Activated T-helper 2 cell treated with anti-CD3 and anti-CD28 coated beads, Interferon-gamma antibody, Interleukin-2, Interleukin-4, amounts not matched to agents 10 μg/mL and 5 μg/mL and 100 μg/mL, durations not matched to agents 14 hours and 24 hours and 36 hours (primary cell): ENCODE measurements at regions not wholly inside any gene's neighbourhood (a gene's known extent, or its start where the extent isn't known, plus 50 kb on each side); places are given as distances from the start of the nearest gene placed in this dataset.
A peak's percentile ranks its signal among the peaks of the same experiment; 100 is the strongest.

Source experiments
- DNase-seq: peaks from one replicate; pipeline ENCODE4 v3.0.0; 2021; ENCODE audit warnings: low spot score
- H3K27ac Mint-ChIP-seq: one replicate; pipeline ENCODE4 v1.8.0; 2021; ENCODE audit warnings: mixed read lengths
- H3K27me3 Mint-ChIP-seq: one replicate; pipeline ENCODE4 v1.8.0; 2021; ENCODE audit warnings: low read depth, mixed read lengths
- H3K36me3 Mint-ChIP-seq: one replicate; pipeline ENCODE4 v1.8.0; 2021; ENCODE audit warnings: low read depth, mixed read lengths
- H3K4me1 Mint-ChIP-seq: one replicate; pipeline ENCODE4 v1.8.0; 2021; ENCODE audit warnings: low read depth, mixed read lengths
- H3K4me3 Mint-ChIP-seq: one replicate; pipeline ENCODE4 v1.8.0; 2021; ENCODE audit warnings: low read depth, mild to moderate bottlenecking, moderate library complexity, mixed read lengths
- H3K9me3 Mint-ChIP-seq: one replicate; pipeline ENCODE4 v1.8.0; 2021; ENCODE audit warnings: mixed read lengths
- intact Hi-C: fragments of 100-400 bp; cut with micrococcal nuclease; formaldehyde crosslinking; loops from one replicate; pipeline ENCODE4 v1.15.1; 2023

DNA sequence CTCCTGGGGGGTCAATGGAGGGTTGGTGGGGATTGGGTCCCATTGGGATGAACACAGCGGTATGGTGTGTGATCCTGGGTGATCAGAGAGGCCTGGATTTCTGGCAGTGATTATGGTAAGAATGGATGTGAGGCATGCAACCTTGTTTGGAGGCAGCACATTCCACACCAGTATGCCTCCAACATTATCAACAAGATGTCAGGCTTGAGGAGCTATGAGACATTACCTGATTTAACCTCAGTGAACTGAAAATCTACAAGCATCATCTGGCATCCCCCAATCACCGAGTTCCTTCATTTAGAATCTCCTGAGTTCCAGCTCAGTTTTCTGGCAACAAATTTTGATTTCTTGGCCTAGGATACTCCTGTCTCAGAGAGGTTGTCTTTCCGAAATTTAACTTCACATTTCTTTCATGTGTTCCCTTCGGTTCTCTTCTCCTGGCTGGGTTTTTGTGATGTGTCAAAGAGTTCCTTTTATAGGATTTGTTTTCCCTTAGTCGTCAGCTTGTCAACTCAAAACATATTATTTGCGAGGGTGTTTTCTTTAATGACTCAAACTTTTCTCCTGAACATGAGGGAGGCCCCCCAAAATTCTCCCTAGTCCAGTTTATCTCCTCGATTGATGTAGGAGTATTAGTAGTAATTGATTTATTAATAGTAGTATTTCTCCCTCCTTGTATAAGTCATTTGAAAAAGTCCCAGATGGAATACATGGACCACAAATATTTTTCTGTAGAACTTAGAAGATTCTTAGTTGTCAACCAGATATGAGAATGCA lies 56.0 kb upstream of the FLT1 start:
- peak overlapping the region; percentile 14 for H3K27ac Mint-ChIP-seq
- no peaks in the 10 kb centered on the region for H3K9me3 Mint-ChIP-seq
- H3K27me3 Mint-ChIP-seq, result peaks cover 6% of the 10 kb centered on the region
- intact Hi-C loops, result no loop called here
- DNase-seq, result no peak
- H3K36me3 Mint-ChIP-seq, result no peaks in the 10 kb centered on the region
- no peak overlapping the region for H3K4me3 Mint-ChIP-seq
- H3K4me1 Mint-ChIP-seq, result no peaks in the 10 kb centered on the region

DNA sequence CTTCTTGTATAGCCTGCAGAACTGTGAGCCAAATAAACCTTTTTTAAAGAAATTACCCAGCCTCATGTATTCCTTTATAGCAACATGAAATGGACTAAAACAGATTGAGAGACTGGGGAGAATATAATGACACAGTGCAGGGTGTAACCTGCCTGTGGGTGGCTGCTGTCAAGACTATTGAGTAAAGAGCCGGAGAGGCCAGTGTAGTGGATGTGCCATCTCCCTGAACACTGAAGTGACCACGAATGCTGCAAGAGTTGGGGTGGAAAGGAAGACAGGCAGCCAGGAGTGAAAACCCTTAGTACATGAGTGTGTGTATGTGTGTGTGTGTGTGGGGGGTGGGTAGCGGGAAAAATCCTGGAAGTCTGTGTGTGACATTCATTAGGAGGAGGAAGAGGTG lies 55.2 kb upstream of the FLT1 start:
- Mint-ChIP-seq H3K36me3 (no peaks in the 10 kb centered on the region), H3K27me3 (peaks cover 6% of the 10 kb centered on the region), H3K4me1 (no peaks in the 10 kb centered on the region), H3K4me3 (no peak overlapping the region), H3K9me3 (no peaks in the 10 kb centered on the region), H3K27ac (peak overlapping the region; percentile 68)
- no peak for DNase-seq
- intact Hi-C loops, result no loop called here

DNA sequence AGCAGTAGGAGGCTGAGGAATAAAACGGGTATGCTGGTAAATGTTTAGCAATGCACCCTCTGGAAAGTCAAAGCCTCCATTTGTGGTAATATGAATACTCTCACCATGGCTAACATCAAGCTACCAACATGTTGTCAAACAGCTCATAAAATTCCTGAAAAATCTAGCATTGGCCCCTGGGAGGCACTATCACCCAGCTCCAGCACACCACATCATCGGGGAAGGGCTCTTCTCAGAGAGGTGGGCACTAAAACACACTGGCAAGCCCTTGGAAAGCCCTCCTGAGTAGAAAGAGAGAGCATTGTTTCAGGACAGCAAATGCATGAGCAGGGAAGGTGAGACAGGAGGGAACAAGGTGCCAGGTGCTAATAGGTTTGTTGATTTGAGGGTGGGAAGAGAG lies 53.9 kb upstream of the FLT1 start:
- peaks cover 6% of the 10 kb centered on the region for H3K27me3 Mint-ChIP-seq
- no peak for DNase-seq
- no peak overlapping the region for H3K4me3 Mint-ChIP-seq
- H3K36me3 Mint-ChIP-seq, result no peaks in the 10 kb centered on the region
- H3K4me1 Mint-ChIP-seq, result no peaks in the 10 kb centered on the region
- intact Hi-C loops, result no loop called here
- H3K9me3 Mint-ChIP-seq, result peaks cover 11% of the 10 kb centered on the region
- no peak overlapping the region for H3K27ac Mint-ChIP-seq

DNA sequence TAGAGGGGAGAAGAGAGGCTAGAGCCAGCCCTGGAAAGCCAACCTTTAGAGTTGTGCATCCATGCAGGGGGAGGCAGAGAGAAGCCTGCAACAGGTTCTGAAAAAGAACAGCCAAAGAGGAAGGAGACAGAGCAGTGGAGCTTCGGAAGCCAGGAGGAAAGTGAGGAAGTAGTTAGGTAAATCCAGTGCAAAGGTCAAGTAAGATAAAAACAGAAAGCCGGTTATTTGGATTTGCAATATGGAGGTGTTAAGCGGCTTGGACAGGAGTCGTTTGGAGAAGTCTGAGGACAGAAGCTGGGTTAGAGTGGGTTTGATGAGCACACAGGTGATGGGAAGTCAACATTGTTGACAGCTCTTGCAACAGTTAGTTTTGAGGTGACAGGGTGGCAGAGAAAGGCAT lies 53.5 kb upstream of the FLT1 start:
- DNase-seq, result no peak
- Mint-ChIP-seq H3K27ac (no peak overlapping the region), H3K4me3 (no peak overlapping the region), H3K4me1 (no peaks in the 10 kb centered on the region), H3K27me3 (peaks cover 6% of the 10 kb centered on the region), H3K36me3 (no peaks in the 10 kb centered on the region), H3K9me3 (peaks cover 13% of the 10 kb centered on the region)
- intact Hi-C loops, result no loop called here

DNA sequence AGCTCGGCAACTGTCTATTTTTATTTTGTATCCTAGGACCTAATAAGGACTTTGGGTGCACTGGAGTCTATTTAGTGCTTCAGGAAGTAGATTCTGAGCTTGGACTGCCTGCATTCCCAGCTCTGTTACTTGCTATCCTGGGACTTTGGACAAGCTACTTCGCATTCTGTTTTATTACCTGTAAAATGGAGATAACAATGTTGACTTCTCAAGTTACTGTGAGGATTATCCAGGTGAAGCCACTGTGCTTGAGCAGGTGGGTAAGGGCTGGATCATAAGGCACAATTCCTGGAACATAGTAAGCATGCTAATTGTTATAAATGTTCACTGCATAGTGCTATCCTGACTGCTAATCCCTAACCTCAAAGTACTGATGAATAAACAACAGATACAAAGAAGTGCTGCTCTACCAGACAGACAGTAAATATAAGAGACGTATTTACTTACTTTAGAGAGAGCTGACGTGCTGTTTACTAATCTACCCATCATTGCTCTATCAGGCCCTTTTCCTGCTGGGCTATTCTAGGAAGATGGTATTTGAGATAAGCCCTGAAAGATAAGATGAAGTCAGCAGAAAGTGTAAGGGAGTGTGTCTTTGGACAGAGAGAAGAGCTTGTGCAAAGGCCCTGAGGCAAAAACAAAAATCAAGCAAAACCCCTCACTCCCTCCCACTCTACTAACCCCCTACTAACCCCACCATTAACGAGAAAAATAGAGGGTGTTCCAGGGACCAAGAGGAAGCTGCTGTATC lies 50.8 kb upstream of the FLT1 start:
- Mint-ChIP-seq H3K27me3 (peaks cover 6% of the 10 kb centered on the region), H3K9me3 (peaks cover 19% of the 10 kb centered on the region), H3K4me3 (no peak overlapping the region), H3K36me3 (no peaks in the 10 kb centered on the region), H3K4me1 (peaks cover 11% of the 10 kb centered on the region), H3K27ac (no peak overlapping the region)
- no peak for DNase-seq
- intact Hi-C loops, result no loop called here
